Thoracic aorta (tissue), 2 donors: ENCODE measurements at regions not wholly inside any gene's neighbourhood (a gene's known extent, or its start where the extent isn't known, plus 50 kb on each side); places are given as distances from the start of the nearest gene placed in this dataset.

ENCODE experiments used
- ATAC-seq: fragments of 150-250 bp; one replicate; pipeline ENCODE4 v1.8.0; 2017; ENCODE audit warnings: low read depth; ENCODE audit not compliant: insufficient number of reproducible peaks, low FRiP score
- DNase-seq: peaks from one replicate; pipeline ENCODE4 v3.0.0-alpha.2; 2020; ENCODE audit warnings: low spot score
- H3K27ac ChIP-seq, 2 donors: fragments of 200-600 bp; sonication (generic); 1 replicate in 1 of 2; 2 replicates in 1 of 2; pipeline ENCODE4 v1.5.1; 2016; ENCODE audit warnings: mild to moderate bottlenecking in 2 of 2, moderate library complexity in 2 of 2
- H3K27me3 ChIP-seq: fragments of 200-600 bp; sonication (generic); replicated peaks from 2 replicates; pipeline ENCODE4 v1.6.0; 2016; ENCODE audit warnings: mild to moderate bottlenecking; ENCODE audit not compliant: insufficient read depth
- H3K36me3 ChIP-seq: fragments of 200-600 bp; sonication (generic); one replicate; pipeline ENCODE4 v1.5.1; 2016
- H3K4me1 ChIP-seq, 2 donors: fragments of 200-600 bp; sonication (generic); 1 replicate in 1 of 2; 2 replicates in 1 of 2; pipeline versions ENCODE4 v1.5.1 to v1.6.0; 2016; ENCODE audit warnings: low read depth in 2 of 2, mild to moderate bottlenecking in 1 of 2; ENCODE audit not compliant: control insufficient read depth in 1 of 2
- H3K4me3 ChIP-seq: fragments of 200-600 bp; sonication (generic); 2 replicates; pipeline ENCODE4 v1.5.1; 2016; ENCODE audit warnings: mild to moderate bottlenecking
- H3K9me3 ChIP-seq: fragments of 200-600 bp; sonication (generic); 2 replicates; pipeline ENCODE4 v1.5.1; 2016
- CTCF ChIP-seq: fragments of 200-600 bp; sonication (generic); IDR thresholded peaks from one replicate; pipeline ENCODE4 v1.5.1; 2019; ENCODE audit warnings: antibody characterized with exemption

GRCh38 chr2:226273440-226273839 lies 526.2 kb downstream of the IRS1 start:
- TF ChIP-seq CTCF = no peak
- Histone ChIP-seq H3K27me3 (no peaks in the 10 kb centered on the region), H3K4me3 (no peak overlapping the region), H3K27ac (no peak overlapping the region), H3K4me1 (no peaks in the 10 kb centered on the region), H3K9me3 (no peaks in the 10 kb centered on the region), H3K36me3 (no peaks in the 10 kb centered on the region)
- ATAC-seq = no peak
- DNase-seq = no peak

GRCh38 chr2:226272435-226272834 lies 527.2 kb downstream of the IRS1 start:
- Histone ChIP-seq H3K27me3 (no peaks in the 10 kb centered on the region), H3K9me3 (no peaks in the 10 kb centered on the region), H3K27ac (no peak overlapping the region), H3K4me1 (no peaks in the 10 kb centered on the region), H3K36me3 (no peaks in the 10 kb centered on the region), H3K4me3 (no peak overlapping the region)
- no peak for TF ChIP-seq CTCF
- no peak for ATAC-seq
- no peak for DNase-seq

GRCh38 chr2:226270285-226271058 lies 529.1 kb downstream of the IRS1 start:
- H3K27ac ChIP-seq = no peak overlapping the region
- H3K36me3 ChIP-seq = no peaks in the 10 kb centered on the region
- no peaks in the 10 kb centered on the region for H3K27me3 ChIP-seq
- ATAC-seq (no peak), DNase-seq (no peak)
- no peaks in the 10 kb centered on the region for H3K4me1 ChIP-seq
- H3K9me3 ChIP-seq = no peaks in the 10 kb centered on the region
- no peak overlapping the region for H3K4me3 ChIP-seq
- TF ChIP-seq CTCF = no peak

GRCh38 chr2:226267516-226268289 lies 531.9 kb downstream of the IRS1 start:
- H3K4me1 ChIP-seq = no peaks in the 10 kb centered on the region
- no peak for TF ChIP-seq CTCF
- no peaks in the 10 kb centered on the region for H3K27me3 ChIP-seq
- no peak overlapping the region for H3K27ac ChIP-seq
- no peak for DNase-seq
- no peak for ATAC-seq
- H3K9me3 ChIP-seq = no peaks in the 10 kb centered on the region
- H3K4me3 ChIP-seq = no peak overlapping the region
- H3K36me3 ChIP-seq = no peaks in the 10 kb centered on the region

- Histone ChIP-seq H3K36me3 (no peaks in the 10 kb centered on the region), H3K27ac (no peak overlapping the region), H3K4me1 (no peaks in the 10 kb centered on the region), H3K9me3 (no peaks in the 10 kb centered on the region), H3K4me3 (no peak overlapping the region), H3K27me3 (no peaks in the 10 kb centered on the region)
- DNase-seq (no peak), ATAC-seq (no peak)
- TF ChIP-seq CTCF = no peak
These were observed 542.8 kb downstream of the IRS1 start for GRCh38 chr2:226256709-226257376.
